B cell (primary cell): ENCODE measurements at regions not wholly inside any gene's neighbourhood (a gene's known extent, or its start where the extent isn't known, plus 50 kb on each side); places are given as distances from the start of the nearest gene placed in this dataset.

Experiments used
- CTCF ChIP-seq: fragments of 200-600 bp; IDR thresholded peaks from one replicate; pipeline ENCODE4 v1.8.0; 2022; ENCODE audit warnings: antibody characterized with exemption, mild to moderate bottlenecking
- EZH2 ChIP-seq: IDR thresholded peaks from 2 replicates; pipeline ENCODE4 v1.6.1; 2012; ENCODE audit warnings: borderline replicate concordance, low read depth, mild to moderate bottlenecking, moderate library complexity, low read length; ENCODE audit not compliant: insufficient read depth, poor library complexity, severe bottlenecking

- TF ChIP-seq EZH2, result no peak
- no peak for TF ChIP-seq CTCF
Observed at GRCh38 chr2:35526741-35527140, 828.8 kb upstream of the CRIM1 start.
